Thyroid gland (tissue), 4 donors: ENCODE measurements at regions not wholly inside any gene's neighbourhood (a gene's known extent, or its start where the extent isn't known, plus 50 kb on each side); places are given as distances from the start of the nearest gene placed in this dataset.

Source experiments
- DNase-seq, 2 donors: peaks; one replicate each; pipeline ENCODE4 v3.0.0-alpha.2; 2019
- H3K27ac ChIP-seq, 3 donors: fragments of 200-600 bp; sonication (generic); 1 replicate in 2 of 3; 2 replicates in 1 of 3; pipeline ENCODE4 v1.5.1; 2016 to 2019; ENCODE audit warnings: mild to moderate bottlenecking in 1 of 3, moderate library complexity in 1 of 3
- H3K27me3 ChIP-seq: fragments of 200-600 bp; sonication (generic); one replicate; pipeline ENCODE4 v1.5.1; 2019
- H3K36me3 ChIP-seq, 2 donors: fragments of 200-600 bp; sonication (generic); one replicate each; pipeline ENCODE4 v1.5.1; 2016 to 2019
- H3K4me1 ChIP-seq, 2 donors: fragments of 200-600 bp; sonication (generic); one replicate each; pipeline ENCODE4 v1.5.1; 2017 to 2019
- H3K4me3 ChIP-seq, 3 donors: fragments of 200-600 bp; sonication (generic); replicated peaks in 1 of 3; 1 replicate in 2 of 3; 2 replicates in 1 of 3; pipeline ENCODE4 v1.5.1; 2016; ENCODE audit warnings: mild to moderate bottlenecking in 1 of 3
- H3K9me3 ChIP-seq: fragments of 200-600 bp; sonication (generic); one replicate; pipeline ENCODE4 v1.5.1; 2017
- CTCF ChIP-seq, 6 experiments: fragments of 200-600 bp in 3 of 6; fragments of 450-650 bp in 3 of 6; sonication (generic) in 3 of 6; IDR thresholded peaks; one replicate each; pipeline ENCODE4 v1.5.1; 2016 to 2019; ENCODE audit warnings: antibody characterized with exemption in 6 of 6, mild to moderate bottlenecking in 2 of 6, inconsistent platforms in 1 of 6, moderate library complexity in 1 of 6
- POLR2A ChIP-seq, 2 donors: fragments of 450-650 bp; IDR thresholded peaks; one replicate each; pipeline ENCODE4 v1.6.1; 2017; ENCODE audit warnings: antibody characterized with exemption in 2 of 2, mild to moderate bottlenecking in 2 of 2, moderate library complexity in 1 of 2
- WGBS, 2 donors: methylation state at CpG; one replicate each; pipeline ENCODE4 v1.1.5; 2017; 5-methylcytosine and 5-hydroxymethylcytosine counted together
- intact Hi-C: fragments of 100-400 bp; cut with DNase I; formaldehyde crosslinking; loops from one replicate; pipeline ENCODE4 v1.15.1; 2023

GRCh38 chr15:98417346-98417745 is 231.0 kb upstream of the IGF1R start:
- no peak for TF ChIP-seq CTCF (IDR thresholded peaks at IDR 0.05)
- no peak for TF ChIP-seq POLR2A (IDR thresholded peaks at IDR 0.05)
- Histone ChIP-seq H3K9me3 (no peaks in the 10 kb centered on the region), H3K4me3 (no peak overlapping the region), H3K27me3 (peaks cover 6% of the 10 kb centered on the region), H3K4me1 (peaks cover 15 to 20% of the 10 kb centered on the region in 2 donors), H3K36me3 (no peaks in the 10 kb centered on the region), H3K27ac (no peak overlapping the region)
- 89 to 95% methylated on average over 12 of the region's 12 CpGs for WGBS, 2 donors
- DNase-seq: no peak
- intact Hi-C loops: no loop called here

GRCh38 chr15:98418122-98418521 is 230.2 kb upstream of the IGF1R start:
- WGBS, 2 donors: 80 to 84% methylated on average over 11 of the region's 11 CpGs
- Histone ChIP-seq H3K4me1 (peaks cover 15 to 20% of the 10 kb centered on the region in 2 donors), H3K27me3 (peaks cover 11% of the 10 kb centered on the region), H3K36me3 (no peaks in the 10 kb centered on the region), H3K9me3 (no peaks in the 10 kb centered on the region), H3K4me3 (no peak overlapping the region), H3K27ac (no peak overlapping the region)
- intact Hi-C loops: no loop called here
- no peak for DNase-seq
- TF ChIP-seq POLR2A (IDR thresholded peaks at IDR 0.05): no peak
- no peak for TF ChIP-seq CTCF (IDR thresholded peaks at IDR 0.05)

GRCh38 chr15:98419173-98419780 is 229.1 kb upstream of the IGF1R start:
- Histone ChIP-seq H3K4me3 (no peak overlapping the region), H3K36me3 (no peaks in the 10 kb centered on the region), H3K27me3 (peaks cover 11% of the 10 kb centered on the region), H3K4me1 (peaks cover 15 to 20% of the 10 kb centered on the region in 2 donors), H3K9me3 (no peaks in the 10 kb centered on the region), H3K27ac (no peak overlapping the region)
- intact Hi-C loops: no loop called here
- WGBS, 2 donors: 75 to 76% methylated on average over 5 of the region's 5 CpGs
- DNase-seq: no peak
- TF ChIP-seq POLR2A (IDR thresholded peaks at IDR 0.05): no peak
- TF ChIP-seq CTCF (IDR thresholded peaks at IDR 0.05): no peak

GRCh38 chr15:98420837-98421236 is 227.5 kb upstream of the IGF1R start:
- Histone ChIP-seq H3K27ac (no peak overlapping the region), H3K36me3 (no peaks in the 10 kb centered on the region), H3K4me3 (no peak overlapping the region), H3K27me3 (peaks cover 11% of the 10 kb centered on the region), H3K9me3 (no peaks in the 10 kb centered on the region), H3K4me1 (peaks cover 15 to 20% of the 10 kb centered on the region in 2 donors)
- 38 to 63% methylated on average over 6 to 7 of the region's 8 CpGs for WGBS, 2 donors
- intact Hi-C loops: no loop called here
- TF ChIP-seq POLR2A (IDR thresholded peaks at IDR 0.05): no peak
- TF ChIP-seq CTCF (IDR thresholded peaks at IDR 0.05): no peak
- no peak for DNase-seq

GRCh38 chr15:98421419-98422129 is 226.8 kb upstream of the IGF1R start:
- no peak overlapping the region for H3K27ac ChIP-seq
- H3K27me3 ChIP-seq: peaks cover 11% of the 10 kb centered on the region
- WGBS, 2 donors: 2 to 8% methylated on average over 43 to 51 of the region's 62 CpGs
- peak; percentile 62 to 65 for DNase-seq
- intact Hi-C loops: loop anchor here (1.0 kb wide), 1 partner anchor 110 kb away; no protein-coding TSS in a partner anchor
- peak; percentile 84 to 100 (median 98) for TF ChIP-seq CTCF (IDR thresholded peaks at IDR 0.05)
- TF ChIP-seq POLR2A (IDR thresholded peaks at IDR 0.05): no peak
- peaks cover 9 to 12% of the 10 kb centered on the region in 2 donors for H3K4me1 ChIP-seq
- H3K9me3 ChIP-seq: no peaks in the 10 kb centered on the region
- no peaks in the 10 kb centered on the region for H3K36me3 ChIP-seq
- no peak overlapping the region for H3K4me3 ChIP-seq
